ENCODE measurements at regions not wholly inside any gene's neighbourhood (a gene's known extent, or its start where the extent isn't known, plus 50 kb on each side); places are given as distances from the start of the nearest gene placed in this dataset.

DNA sequence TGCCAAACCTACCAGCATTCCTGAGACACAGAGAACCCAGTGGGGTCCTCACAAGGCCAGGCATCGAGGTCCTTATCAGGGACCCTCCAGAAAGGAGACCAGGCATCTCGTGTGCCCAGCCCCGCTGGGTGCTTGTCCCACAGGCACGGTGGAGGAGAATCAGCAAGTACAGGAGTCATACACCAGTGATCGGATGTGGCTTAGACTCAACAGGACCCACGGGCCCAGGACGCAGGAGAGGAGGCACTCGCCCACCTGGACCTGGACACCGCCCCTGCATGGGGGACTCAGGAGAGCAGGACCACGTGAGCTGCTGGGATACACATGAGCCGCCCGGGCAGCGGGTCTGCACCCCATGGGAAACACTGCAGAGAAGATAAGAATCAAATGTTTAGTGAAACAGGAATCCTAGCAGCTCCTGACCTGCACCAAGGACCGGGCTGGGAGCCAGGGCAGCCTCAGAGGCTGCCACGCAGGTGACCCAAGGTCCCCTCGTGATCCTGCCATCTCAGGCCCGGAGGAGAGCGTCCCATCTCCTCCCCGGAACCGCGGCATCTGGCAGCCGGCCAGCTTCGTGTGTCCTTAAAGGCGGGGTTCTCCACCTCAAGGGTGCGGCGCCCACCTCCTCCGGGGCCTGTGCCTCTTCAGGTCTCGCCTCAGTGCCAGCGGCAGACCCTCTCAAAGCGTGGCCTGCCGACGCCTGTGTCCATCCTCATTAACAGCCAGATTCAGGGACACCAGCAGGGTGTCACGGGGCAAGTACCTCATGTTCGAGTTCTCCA lies 59.2 kb downstream of the FOXL3 start:
- TF ChIP-seq, protein P1, sequence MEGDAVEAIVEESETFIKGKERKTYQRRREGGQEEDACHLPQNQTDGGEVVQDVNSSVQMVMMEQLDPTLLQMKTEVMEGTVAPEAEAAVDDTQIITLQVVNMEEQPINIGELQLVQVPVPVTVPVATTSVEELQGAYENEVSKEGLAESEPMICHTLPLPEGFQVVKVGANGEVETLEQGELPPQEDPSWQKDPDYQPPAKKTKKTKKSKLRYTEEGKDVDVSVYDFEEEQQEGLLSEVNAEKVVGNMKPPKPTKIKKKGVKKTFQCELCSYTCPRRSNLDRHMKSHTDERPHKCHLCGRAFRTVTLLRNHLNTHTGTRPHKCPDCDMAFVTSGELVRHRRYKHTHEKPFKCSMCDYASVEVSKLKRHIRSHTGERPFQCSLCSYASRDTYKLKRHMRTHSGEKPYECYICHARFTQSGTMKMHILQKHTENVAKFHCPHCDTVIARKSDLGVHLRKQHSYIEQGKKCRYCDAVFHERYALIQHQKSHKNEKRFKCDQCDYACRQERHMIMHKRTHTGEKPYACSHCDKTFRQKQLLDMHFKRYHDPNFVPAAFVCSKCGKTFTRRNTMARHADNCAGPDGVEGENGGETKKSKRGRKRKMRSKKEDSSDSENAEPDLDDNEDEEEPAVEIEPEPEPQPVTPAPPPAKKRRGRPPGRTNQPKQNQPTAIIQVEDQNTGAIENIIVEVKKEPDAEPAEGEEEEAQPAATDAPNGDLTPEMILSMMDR (IDR thresholded peaks at IDR 0.05 in 8 of 11, conservative IDR thresholded peaks at IDR 0.05 in 3 of 11) = no peak
- no peak for TF ChIP-seq POLR2A (IDR thresholded peaks at IDR 0.05)
- TF ChIP-seq POLR2AphosphoS5 (IDR thresholded peaks at IDR 0.05) = peak in 1 of 3 donors; percentile 17
- DNase-seq = no peak
- Histone ChIP-seq H3K4me1 (peaks cover 7 to 32% (median 16%) of the 10 kb centered on the region in 6 donors), H3K36me3 (no peaks in the 10 kb centered on the region), H3K27me3 (replicated peaks in 1 of 7) (peaks cover 0 to 25% (median 0%) of the 10 kb centered on the region in 7 donors), H3K27ac (no peak overlapping the region), H3K9me3 (peaks cover 0 to 4% (median 0%) of the 10 kb centered on the region in 8 donors), H3K4me3 (no peak overlapping the region)
- WGBS, 5 donors = 73 to 84% (median 78%) methylated on average over 27 to 34 of the region's 34 CpGs
- intact Hi-C loops (cut with DNase I; ENCODE audit: low total_unique reads) = no loop called here

DNA sequence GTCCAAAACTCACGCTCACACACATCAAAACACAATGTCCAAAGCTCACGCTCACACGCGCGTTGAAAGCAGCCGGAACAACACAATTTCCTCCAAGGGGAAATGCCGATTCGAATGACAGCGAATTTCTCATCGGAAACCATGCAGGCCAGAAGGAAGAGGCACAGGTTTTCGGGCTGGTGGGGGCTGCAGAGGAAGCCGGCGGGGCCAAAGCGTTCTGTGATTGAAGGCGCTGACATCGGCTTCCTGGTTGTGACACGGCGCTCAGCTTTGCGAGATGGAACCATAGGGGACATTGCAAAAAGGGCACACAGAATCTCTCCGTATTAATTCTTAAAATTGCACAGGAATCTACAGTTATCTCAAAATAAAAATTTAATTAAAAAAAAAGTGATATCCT lies 61.3 kb downstream of the FOXL3 start:
- intact Hi-C loops (cut with DNase I; ENCODE audit: low total_unique reads) = no loop called here
- peak; percentile 85 for DNase-seq
- Histone ChIP-seq H3K4me3 (peak overlapping the region in 6 of 8 donors; percentile 4 to 62 (median 23)), H3K9me3 (peaks cover 0 to 4% (median 0%) of the 10 kb centered on the region in 8 donors), H3K4me1 (peaks cover 7 to 33% (median 16%) of the 10 kb centered on the region in 6 donors), H3K36me3 (no peaks in the 10 kb centered on the region), H3K27me3 (replicated peaks in 1 of 7) (peaks cover 0 to 25% (median 0%) of the 10 kb centered on the region in 7 donors), H3K27ac (peak overlapping the region in 5 of 8 donors; percentile 37 to 78 (median 70))
- WGBS, 5 donors = 10 to 14% (median 12%) methylated on average over 20 of the region's 20 CpGs
- TF ChIP-seq POLR2A (IDR thresholded peaks at IDR 0.05) (no peak), POLR2AphosphoS5 (IDR thresholded peaks at IDR 0.05) (peak in 2 of 3 donors; percentile 55 to 65)
- TF ChIP-seq, protein P1 (IDR thresholded peaks at IDR 0.05 in 8 of 11, conservative IDR thresholded peaks at IDR 0.05 in 3 of 11) = no peak

DNA sequence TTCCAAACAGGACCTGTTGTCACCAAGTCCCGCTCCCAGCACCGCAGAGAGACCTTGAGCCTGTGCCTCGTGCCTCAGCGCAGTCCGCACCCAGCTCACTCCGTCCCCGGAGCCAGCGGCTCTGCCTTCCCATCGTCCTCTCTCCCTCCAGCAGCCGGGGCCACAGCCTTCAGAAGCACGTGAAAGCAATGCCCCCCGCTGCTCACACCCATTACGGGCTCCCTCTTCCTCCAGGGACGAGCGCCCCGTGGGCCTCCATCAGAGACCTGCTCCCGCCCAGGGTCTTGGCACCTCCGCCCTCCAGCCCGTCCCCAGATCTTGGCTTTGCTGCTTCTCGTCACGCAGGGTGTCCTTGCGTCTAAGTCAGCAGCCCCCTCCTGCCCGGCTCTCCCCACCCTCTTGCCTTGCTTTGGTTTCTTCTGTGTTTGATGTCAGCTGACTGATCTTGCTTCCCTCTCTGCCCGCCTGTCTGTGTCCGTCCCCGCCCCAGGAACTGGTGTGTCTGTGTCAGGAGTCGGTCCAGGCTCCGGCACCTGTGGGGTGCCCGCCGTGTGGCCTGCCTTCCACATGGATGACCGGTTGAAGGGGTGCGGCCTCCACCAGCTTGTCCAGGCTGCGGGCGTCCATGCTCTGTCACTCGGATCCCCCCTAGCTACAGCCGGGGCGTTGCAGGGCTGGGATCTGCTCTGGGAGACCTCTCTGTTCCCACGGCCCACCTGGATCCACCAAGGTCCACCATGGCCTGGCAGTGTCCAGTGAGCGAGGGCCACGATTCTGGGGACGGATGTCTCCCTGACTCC lies 61.9 kb downstream of the FOXL3 start:
- intact Hi-C loops (cut with DNase I; ENCODE audit: low total_unique reads) = no loop called here
- DNase-seq = no peak
- TF ChIP-seq POLR2A (IDR thresholded peaks at IDR 0.05) = no peak
- TF ChIP-seq, protein P1 (IDR thresholded peaks at IDR 0.05 in 8 of 11, conservative IDR thresholded peaks at IDR 0.05 in 3 of 11) = no peak
- TF ChIP-seq POLR2AphosphoS5 (IDR thresholded peaks at IDR 0.05) = peak in 1 of 3 donors; percentile 21
- peaks cover 0 to 4% (median 0%) of the 10 kb centered on the region in 8 donors for H3K9me3 ChIP-seq
- peaks cover 0 to 25% (median 0%) of the 10 kb centered on the region in 7 donors for H3K27me3 ChIP-seq (replicated peaks in 1 of 7)
- H3K36me3 ChIP-seq = no peaks in the 10 kb centered on the region
- peak overlapping the region in 5 of 8 donors; percentile 62 to 78 (median 70) for H3K27ac ChIP-seq
- WGBS, 5 donors = 38 to 63% (median 45%) methylated on average over 28 to 41 of the region's 41 CpGs
- peaks cover 7 to 33% (median 16%) of the 10 kb centered on the region in 6 donors for H3K4me1 ChIP-seq
- peak overlapping the region in 6 of 8 donors; percentile 4 to 62 (median 23) for H3K4me3 ChIP-seq
